ENCODE measurements at regions not wholly inside any gene's neighbourhood (a gene's known extent, or its start where the extent isn't known, plus 50 kb on each side); places are given as distances from the start of the nearest gene placed in this dataset.

DNA sequence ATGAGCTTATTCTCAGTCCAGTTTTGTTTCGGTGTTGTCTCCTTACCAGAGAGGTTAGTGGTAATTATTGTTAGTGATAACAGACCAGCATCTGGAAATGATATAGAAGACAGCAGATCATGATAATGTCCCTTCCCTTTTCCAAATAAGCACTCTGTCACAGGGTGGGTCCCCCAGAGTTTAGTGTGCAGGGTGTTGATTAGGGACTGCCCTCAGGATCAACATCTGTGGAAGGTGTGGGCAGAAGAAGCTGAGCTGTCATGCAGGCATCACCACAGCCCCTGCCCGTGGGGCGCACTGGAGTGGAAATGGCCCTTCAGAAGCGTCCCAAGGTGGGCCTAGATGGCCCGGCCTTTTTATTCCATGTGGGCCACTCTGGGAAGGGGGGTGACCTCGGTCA lies 67.6 kb upstream of the DTNBP1 start:
- intact Hi-C loops (cut with micrococcal nuclease), result no loop called here
- no peak for DNase-seq
- CTCF ChIA-PET, result no interaction called here
- no peaks in the 10 kb centered on the region for H3K9me3 Mint-ChIP-seq
- peaks cover 32% of the 10 kb centered on the region for H3K4me1 Mint-ChIP-seq (ENCODE audit: low read depth)
- no peak overlapping the region for H3K4me3 Mint-ChIP-seq
- peaks cover 2% of the 10 kb centered on the region for H3K27me3 Mint-ChIP-seq (ENCODE audit: low read depth)
- H3K27ac Mint-ChIP-seq, result no peak overlapping the region
- no peaks in the 10 kb centered on the region for H3K36me3 Mint-ChIP-seq (ENCODE audit: low read depth)

DNA sequence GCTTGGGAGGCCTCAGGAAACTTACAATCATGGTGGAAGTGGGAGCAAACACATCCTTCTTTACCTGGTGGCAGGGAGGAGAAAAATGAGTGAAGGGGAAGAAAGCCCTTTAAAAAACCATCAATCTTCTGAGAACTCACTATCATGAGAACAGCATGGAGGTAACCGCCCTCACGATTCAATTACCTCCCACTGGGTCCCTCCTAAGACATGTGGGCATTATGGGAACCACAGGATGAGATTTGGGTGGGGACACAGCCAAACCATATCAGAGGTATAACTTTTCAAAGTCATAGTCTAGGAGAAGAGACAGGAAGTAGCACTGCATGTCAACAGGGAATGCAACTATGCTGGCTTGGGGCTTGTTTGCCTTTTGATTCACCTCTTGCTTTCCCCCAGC lies 59.9 kb upstream of the DTNBP1 start:
- no peak for DNase-seq
- no peak overlapping the region for H3K27ac Mint-ChIP-seq
- H3K4me3 Mint-ChIP-seq, result no peak overlapping the region
- H3K4me1 Mint-ChIP-seq (ENCODE audit: low read depth), result peaks cover 9% of the 10 kb centered on the region
- intact Hi-C loops (cut with micrococcal nuclease), result no loop called here
- no peaks in the 10 kb centered on the region for H3K36me3 Mint-ChIP-seq (ENCODE audit: low read depth)
- CTCF ChIA-PET, result interaction anchor here (0.7 kb wide), 1 partner anchor 31 kb away, joined by 3 read pairs; no protein-coding TSS in a partner anchor
- peaks cover 2% of the 10 kb centered on the region for H3K9me3 Mint-ChIP-seq
- H3K27me3 Mint-ChIP-seq (ENCODE audit: low read depth), result no peaks in the 10 kb centered on the region

DNA sequence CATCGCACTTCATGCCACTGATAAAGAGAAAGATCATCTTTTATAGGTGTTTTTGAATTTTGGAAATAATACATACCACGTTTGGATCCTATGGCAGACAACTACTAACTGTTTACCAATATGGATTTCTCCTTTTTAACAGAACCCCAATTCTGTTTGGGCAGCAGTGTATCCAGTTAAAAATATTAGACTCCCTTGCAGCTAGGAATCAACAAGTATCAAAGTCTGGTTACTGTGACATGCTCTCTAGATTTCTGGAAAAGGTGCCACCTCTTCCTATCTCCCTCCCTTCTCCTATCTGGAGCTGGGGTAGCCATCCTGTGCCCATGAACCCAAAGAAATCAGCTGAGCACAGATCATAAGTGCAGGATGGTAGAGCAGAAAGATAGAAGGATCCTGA lies 54.1 kb upstream of the DTNBP1 start:
- H3K36me3 Mint-ChIP-seq (ENCODE audit: low read depth), result peaks cover 2% of the 10 kb centered on the region
- CTCF ChIA-PET, result no interaction called here
- no peak overlapping the region for H3K4me3 Mint-ChIP-seq
- intact Hi-C loops (cut with micrococcal nuclease), result no loop called here
- H3K9me3 Mint-ChIP-seq, result peaks cover 11% of the 10 kb centered on the region
- no peak for DNase-seq
- peaks cover 22% of the 10 kb centered on the region for H3K4me1 Mint-ChIP-seq (ENCODE audit: low read depth)
- no peak overlapping the region for H3K27ac Mint-ChIP-seq
- peaks cover 2% of the 10 kb centered on the region for H3K27me3 Mint-ChIP-seq (ENCODE audit: low read depth)

DNA sequence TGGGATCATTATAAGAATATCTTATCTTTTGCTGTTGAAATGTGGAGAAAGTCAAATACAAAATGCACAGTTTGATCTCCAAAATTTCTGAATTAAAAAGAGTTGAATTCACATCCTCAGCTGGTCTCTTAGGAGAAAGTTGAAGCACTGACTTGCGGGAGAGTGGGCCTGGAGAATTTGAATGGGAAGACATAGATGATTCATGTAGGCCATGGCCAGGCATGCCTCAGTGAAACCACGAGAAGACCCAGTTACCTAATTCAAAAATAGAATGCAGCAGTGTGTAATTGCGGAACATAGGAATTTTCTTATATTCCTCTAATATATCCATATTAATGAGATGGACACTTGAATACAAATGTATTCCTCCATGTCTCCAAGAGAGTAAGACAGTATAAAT lies 53.0 kb upstream of the DTNBP1 start:
- Mint-ChIP-seq H3K27ac (no peak overlapping the region), H3K4me1 (ENCODE audit: low read depth) (peaks cover 22% of the 10 kb centered on the region), H3K27me3 (ENCODE audit: low read depth) (peaks cover 2% of the 10 kb centered on the region), H3K9me3 (peaks cover 11% of the 10 kb centered on the region), H3K36me3 (ENCODE audit: low read depth) (peaks cover 2% of the 10 kb centered on the region), H3K4me3 (no peak overlapping the region)
- CTCF ChIA-PET, result interaction anchor here (0.6 to 0.8 kb wide), 2 partner anchors 15 to 414 kb away, joined by 3 read pairs; no protein-coding TSS in a partner anchor
- no peak for DNase-seq
- intact Hi-C loops (cut with micrococcal nuclease), result loop anchor here (1.0 kb wide), 4 partner anchors 19 to 198 kb away; no protein-coding TSS in a partner anchor

DNA sequence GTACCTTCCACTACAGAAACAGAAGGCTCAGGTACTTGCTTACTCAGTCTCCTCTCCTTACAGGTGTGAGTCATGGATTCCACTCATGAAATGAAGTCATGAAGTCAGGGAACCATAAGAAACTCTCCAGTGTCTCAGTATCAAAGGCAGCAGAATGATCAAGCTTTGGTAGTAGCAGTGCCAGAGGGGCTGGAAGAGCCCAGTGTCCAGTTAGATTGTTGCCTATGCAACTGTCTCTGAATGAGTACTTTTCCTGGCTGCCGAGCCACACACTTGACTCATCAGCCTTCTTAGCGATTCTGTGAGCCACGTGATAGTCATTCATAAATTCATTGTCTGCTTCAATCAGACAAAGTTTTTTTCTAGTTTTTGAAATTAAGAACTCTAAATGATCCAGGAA lies 52.2 kb upstream of the DTNBP1 start:
- no peak overlapping the region for H3K4me3 Mint-ChIP-seq
- peaks cover 2% of the 10 kb centered on the region for H3K27me3 Mint-ChIP-seq (ENCODE audit: low read depth)
- peak; percentile 68 for DNase-seq
- H3K4me1 Mint-ChIP-seq (ENCODE audit: low read depth), result peaks cover 22% of the 10 kb centered on the region
- peaks cover 11% of the 10 kb centered on the region for H3K9me3 Mint-ChIP-seq
- intact Hi-C loops (cut with micrococcal nuclease), result loop anchor here (1.0 kb wide), 4 partner anchors 20 to 199 kb away; no protein-coding TSS in a partner anchor
- CTCF ChIA-PET, result interaction anchor here (0.8 to 0.9 kb wide), 2 partner anchors 8 to 415 kb away, joined by 3 to 4 read pairs; no protein-coding TSS in a partner anchor
- peak overlapping the region; percentile 39 for H3K27ac Mint-ChIP-seq
- peaks cover 2% of the 10 kb centered on the region for H3K36me3 Mint-ChIP-seq (ENCODE audit: low read depth)

- Mint-ChIP-seq H3K9me3 (peaks cover 10% of the 10 kb centered on the region), H3K27ac (peak overlapping the region; percentile 39), H3K4me3 (no peak overlapping the region), H3K27me3 (ENCODE audit: low read depth) (peaks cover 2% of the 10 kb centered on the region), H3K4me1 (ENCODE audit: low read depth) (peaks cover 22% of the 10 kb centered on the region), H3K36me3 (ENCODE audit: low read depth) (peaks cover 2% of the 10 kb centered on the region)
- CTCF ChIA-PET, result interaction anchor here (0.9 kb wide), 1 partner anchor 9 kb away, joined by 4 read pairs; no protein-coding TSS in a partner anchor
- intact Hi-C loops (cut with micrococcal nuclease), result loop anchor here (1.0 kb wide), 4 partner anchors 21 to 200 kb away; no protein-coding TSS in a partner anchor
- DNase-seq, result no peak
These were observed 51.8 kb upstream of the DTNBP1 start for GRCh38 chr6:15714658-15715057.

- no peak for DNase-seq
- peaks cover 2% of the 10 kb centered on the region for H3K36me3 Mint-ChIP-seq (ENCODE audit: low read depth)
- intact Hi-C loops (cut with micrococcal nuclease), result no loop called here
- H3K27ac Mint-ChIP-seq, result no peak overlapping the region
- no peak overlapping the region for H3K4me3 Mint-ChIP-seq
- peaks cover 9% of the 10 kb centered on the region for H3K9me3 Mint-ChIP-seq
- CTCF ChIA-PET, result no interaction called here
- peaks cover 2% of the 10 kb centered on the region for H3K27me3 Mint-ChIP-seq (ENCODE audit: low read depth)
- peaks cover 22% of the 10 kb centered on the region for H3K4me1 Mint-ChIP-seq (ENCODE audit: low read depth)
These were observed 50.5 kb upstream of the DTNBP1 start for GRCh38 chr6:15713325-15713724.

DNA sequence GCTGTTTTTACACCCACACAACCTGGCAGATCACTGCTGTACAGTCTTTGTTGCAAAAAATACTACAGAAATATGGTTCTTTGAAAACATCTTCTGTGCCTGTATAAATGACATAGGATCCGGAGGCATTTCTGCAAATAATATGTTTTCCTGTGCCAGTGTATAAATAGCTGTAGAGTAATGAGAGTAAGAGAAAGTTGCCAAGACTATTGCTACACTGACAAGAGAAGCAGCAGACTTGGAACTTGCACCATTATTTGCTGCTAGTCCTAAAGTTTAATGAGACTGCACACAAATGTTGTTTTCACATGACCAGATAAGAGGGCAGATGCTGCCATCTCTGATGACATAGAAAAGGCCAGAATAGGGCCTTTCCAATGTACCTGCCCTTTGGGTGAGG lies 50.0 kb upstream of the DTNBP1 start:
- Mint-ChIP-seq H3K4me1 (ENCODE audit: low read depth) (peaks cover 22% of the 10 kb centered on the region), H3K36me3 (ENCODE audit: low read depth) (peaks cover 2% of the 10 kb centered on the region), H3K27ac (no peak overlapping the region), H3K27me3 (ENCODE audit: low read depth) (peaks cover 2% of the 10 kb centered on the region), H3K9me3 (peaks cover 9% of the 10 kb centered on the region), H3K4me3 (no peak overlapping the region)
- DNase-seq, result no peak
- CTCF ChIA-PET, result no interaction called here
- intact Hi-C loops (cut with micrococcal nuclease), result no loop called here

Data from activated naive CD4-positive, alpha-beta T cell treated with anti-CD3 and anti-CD28 coated beads for 36 hours (primary cell).